K562 (cell line): ENCODE measurements at regions not wholly inside any gene's neighbourhood (a gene's known extent, or its start where the extent isn't known, plus 50 kb on each side); places are given as distances from the start of the nearest gene placed in this dataset.

ENCODE experiments used
- ATAC-seq: fragments of 200-7000 bp; cut with Tn5 transposase; 3 replicates; pipeline ENCODE4 v1.9.1; 2020; ENCODE audit warnings: moderate library complexity
- BruUV-seq: library from RNA; stranded (reverse); fragments of 400-500 nt; replicated peaks from 2 replicates; lab custom pipeline; 2021; lab: Mats Ljungman, UMichigan
- CTCF ChIA-PET: fragments of 300-600 bp; formaldehyde crosslinking; extraction: SDS; loops from one replicate; lab custom pipeline; 2021; ENCODE audit warnings: low intra/inter-chr PET ratio; lab: Yijun Ruan, JAX
- POLR2A ChIA-PET: fragments of 300-600, 350-650 bp; sonication (Branson Sonifier 250); formaldehyde crosslinking; extraction: SDS; loops from one replicate; lab custom pipeline; 2021; ENCODE audit warnings: antibody characterized with exemption, inconsistent platforms; lab: Yijun Ruan, JAX
- DNase-seq, 4 experiments: peaks; one replicate each; pipeline versions ENCODE4 v3.0.0 to v3.0.0-alpha.2; 2011 to 2018; ENCODE audit warnings: low spot score in 3 of 4, mixed read lengths in 3 of 4; ENCODE audit errors: extremely low read depth in 1 of 4
- FAIRE-seq: peaks from 2 replicates; lab custom pipeline; 2011; peaks lifted over from hg19 to GRCh38; lab: Jason Lieb, UNC
- H2AFZ ChIP-seq: 2 replicates; pipeline ENCODE4 v1.6.0; 2011; ENCODE audit warnings: low read depth, low read length, control low read depth, inconsistent platforms
- H3K27ac ChIP-seq: fragments of 200-600 bp; 3 replicates; pipeline ENCODE4 v1.8.0; 2011; ENCODE audit warnings: low read depth, mild to moderate bottlenecking, control low read depth, inconsistent platforms, low read length, moderate library complexity, mixed read lengths; ENCODE audit errors: extremely low read depth
- H3K27me3 ChIP-seq, 2 experiments: fragments of 300-600 bp in 1 of 2; 2 replicates in 1 of 2; 3 replicates in 1 of 2; pipeline versions ENCODE4 v1.6.0 to v1.8.0; 2011; ENCODE audit warnings: inconsistent platforms in 2 of 2, low read length in 2 of 2, mild to moderate bottlenecking in 1 of 2, mixed read lengths in 1 of 2, moderate library complexity in 1 of 2; ENCODE audit not compliant: control insufficient read depth in 2 of 2, insufficient read depth in 2 of 2
- H3K36me3 ChIP-seq: fragments of 300-600 bp; 3 replicates; pipeline ENCODE4 v1.8.0; 2011; ENCODE audit warnings: mild to moderate bottlenecking, low read length, inconsistent platforms; ENCODE audit not compliant: control insufficient read depth, insufficient read depth
- H3K4me1 ChIP-seq, 2 experiments: fragments of 200-600 bp in 1 of 2; replicated peaks in 1 of 2; 2 replicates in 1 of 2; 3 replicates in 1 of 2; pipeline versions ENCODE4 v1.5.1 to v1.8.0; 2011; ENCODE audit warnings: inconsistent platforms in 2 of 2, low read length in 2 of 2, mild to moderate bottlenecking in 1 of 2, mixed read lengths in 1 of 2, moderate library complexity in 1 of 2; ENCODE audit not compliant: control insufficient read depth in 2 of 2, insufficient read depth in 2 of 2
- H3K4me2 ChIP-seq: 2 replicates; pipeline ENCODE4 v1.6.1; 2011; ENCODE audit warnings: low read length, control low read depth, inconsistent platforms, mixed read lengths; ENCODE audit not compliant: insufficient read depth
- H3K4me3 ChIP-seq: fragments of 200-600 bp; sonication (generic), shearing (Covaris generic); 2 replicates; pipeline ENCODE4 v1.5.1; 2016; ENCODE audit warnings: control low read depth, inconsistent platforms
- H3K79me2 ChIP-seq: fragments of 200-600 bp; 3 replicates; pipeline ENCODE4 v1.8.0; 2011; ENCODE audit warnings: low read length, inconsistent platforms; ENCODE audit not compliant: control insufficient read depth, insufficient read depth
- H3K9ac ChIP-seq, 2 experiments: 2 replicates each; pipeline versions ENCODE4 v1.6.0 to v1.6.1; 2011; ENCODE audit warnings: low read depth in 2 of 2, low read length in 2 of 2, control low read depth in 1 of 2, inconsistent platforms in 1 of 2, mild to moderate bottlenecking in 1 of 2, mixed read lengths in 1 of 2; ENCODE audit not compliant: insufficient read depth in 1 of 2
- H3K9me1 ChIP-seq: one replicate; pipeline ENCODE4 v1.6.0; 2011; ENCODE audit warnings: inconsistent platforms, mild to moderate bottlenecking, low read length, moderate library complexity; ENCODE audit not compliant: control insufficient read depth, insufficient read depth
- H3K9me3 ChIP-seq: replicated peaks from 2 replicates; pipeline ENCODE4 v1.5.1; 2011; ENCODE audit warnings: low read depth, low read length, inconsistent platforms; ENCODE audit not compliant: control insufficient read depth, insufficient read depth
- H4K20me1 ChIP-seq: replicated peaks from 2 replicates; pipeline ENCODE4 v1.6.1; 2011; ENCODE audit warnings: low read length, inconsistent platforms, mixed read lengths; ENCODE audit not compliant: control insufficient read depth, insufficient read depth
- E2F1 ChIP-seq: sonication (generic); formaldehyde crosslinking; IDR thresholded peaks from 2 replicates; pipeline ENCODE4 v1.8.1; 2023; ENCODE audit warnings: mild to moderate bottlenecking, missing genetic modification reagents, moderate library complexity
- NFIX ChIP-seq: fragments of 250-450 bp; sonication (Bioruptor Pico); IDR thresholded peaks from 2 replicates; pipeline ENCODE4 v1.4.0; 2020; ENCODE audit warnings: low read depth, mild to moderate bottlenecking, moderate library complexity
- ZNF146 ChIP-seq: IDR thresholded peaks from one replicate; pipeline ENCODE4 v1.6.1; 2018; ENCODE audit warnings: missing compliant biosample characterization; ENCODE audit not compliant: unreplicated experiment
- WGBS: fragments of 100-300 bp; shearing (Covaris generic); methylation state at CpG from one replicate; pipeline ENCODE4 v1.1.6; 2016; ENCODE audit warnings: low coverage, mixed read lengths; ENCODE audit not compliant: insufficient coverage; ENCODE audit errors: missing lambda C conversion rate; 5-methylcytosine and 5-hydroxymethylcytosine counted together
- in situ Hi-C: fragments of 300-500 bp; cut with MboI; formaldehyde crosslinking; loops from 4 replicates; pipeline ENCODE4 v1.15.0; 2018; ENCODE audit warnings: inconsistent platforms, mixed read lengths
- intact Hi-C: fragments of 100-400 bp; cut with micrococcal nuclease; formaldehyde crosslinking; loops from 2 replicates; pipeline ENCODE4 v1.14.2; 2022
- TF ChIP-seq, protein P1 (sequence below), 2 experiments: fragments of 150-350 bp in 1 of 2; IDR thresholded peaks; 2 replicates each; pipeline ENCODE4 v1.6.1; 2012 to 2016; ENCODE audit warnings: low read depth in 2 of 2, low read length in 2 of 2, mild to moderate bottlenecking in 1 of 2, moderate library complexity in 1 of 2
- TF ChIP-seq, protein P2 (sequence below): fragments of 250-450 bp; sonication (Bioruptor Pico); IDR thresholded peaks from 2 replicates; pipeline ENCODE4 v1.4.0; 2020; ENCODE audit warnings: borderline replicate concordance

GRCh38 chr11:127383026-127383425 lies 382.5 kb upstream of the KIRREL3 start (continued):
- TF ChIP-seq, protein P1, sequence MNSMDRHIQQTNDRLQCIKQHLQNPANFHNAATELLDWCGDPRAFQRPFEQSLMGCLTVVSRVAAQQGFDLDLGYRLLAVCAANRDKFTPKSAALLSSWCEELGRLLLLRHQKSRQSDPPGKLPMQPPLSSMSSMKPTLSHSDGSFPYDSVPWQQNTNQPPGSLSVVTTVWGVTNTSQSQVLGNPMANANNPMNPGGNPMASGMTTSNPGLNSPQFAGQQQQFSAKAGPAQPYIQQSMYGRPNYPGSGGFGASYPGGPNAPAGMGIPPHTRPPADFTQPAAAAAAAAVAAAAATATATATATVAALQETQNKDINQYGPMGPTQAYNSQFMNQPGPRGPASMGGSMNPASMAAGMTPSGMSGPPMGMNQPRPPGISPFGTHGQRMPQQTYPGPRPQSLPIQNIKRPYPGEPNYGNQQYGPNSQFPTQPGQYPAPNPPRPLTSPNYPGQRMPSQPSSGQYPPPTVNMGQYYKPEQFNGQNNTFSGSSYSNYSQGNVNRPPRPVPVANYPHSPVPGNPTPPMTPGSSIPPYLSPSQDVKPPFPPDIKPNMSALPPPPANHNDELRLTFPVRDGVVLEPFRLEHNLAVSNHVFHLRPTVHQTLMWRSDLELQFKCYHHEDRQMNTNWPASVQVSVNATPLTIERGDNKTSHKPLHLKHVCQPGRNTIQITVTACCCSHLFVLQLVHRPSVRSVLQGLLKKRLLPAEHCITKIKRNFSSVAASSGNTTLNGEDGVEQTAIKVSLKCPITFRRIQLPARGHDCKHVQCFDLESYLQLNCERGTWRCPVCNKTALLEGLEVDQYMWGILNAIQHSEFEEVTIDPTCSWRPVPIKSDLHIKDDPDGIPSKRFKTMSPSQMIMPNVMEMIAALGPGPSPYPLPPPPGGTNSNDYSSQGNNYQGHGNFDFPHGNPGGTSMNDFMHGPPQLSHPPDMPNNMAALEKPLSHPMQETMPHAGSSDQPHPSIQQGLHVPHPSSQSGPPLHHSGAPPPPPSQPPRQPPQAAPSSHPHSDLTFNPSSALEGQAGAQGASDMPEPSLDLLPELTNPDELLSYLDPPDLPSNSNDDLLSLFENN (IDR thresholded peaks at IDR 0.05; ENCODE audit: low read depth in 2 of 2, low read length in 2 of 2), result no peak

- in situ Hi-C loops (no loop called here), intact Hi-C loops (no loop called here)
- Histone ChIP-seq H3K4me1 (no peaks in the 10 kb centered on the region), H3K27ac (no peak overlapping the region), H3K4me2 (no peak overlapping the region), H3K9ac (no peak overlapping the region), H2AFZ (no peak overlapping the region), H3K4me3 (no peak overlapping the region), H3K9me3 (no peaks in the 10 kb centered on the region), H4K20me1 (no peaks in the 10 kb centered on the region), H3K9me1 (no peaks in the 10 kb centered on the region), H3K79me2 (no peaks in the 10 kb centered on the region), H3K36me3 (no peaks in the 10 kb centered on the region), H3K27me3 (no peaks in the 10 kb centered on the region)
- DNase-seq, result no peak
- ChIA-PET CTCF (no interaction called here), POLR2A (no interaction called here)
- BruUV-seq, result no TSS peak
- FAIRE-seq, result no peak
- WGBS, result 4% methylated on average over 3 of the region's 3 CpGs
- ATAC-seq, result no peak
- TF ChIP-seq, protein P2, sequence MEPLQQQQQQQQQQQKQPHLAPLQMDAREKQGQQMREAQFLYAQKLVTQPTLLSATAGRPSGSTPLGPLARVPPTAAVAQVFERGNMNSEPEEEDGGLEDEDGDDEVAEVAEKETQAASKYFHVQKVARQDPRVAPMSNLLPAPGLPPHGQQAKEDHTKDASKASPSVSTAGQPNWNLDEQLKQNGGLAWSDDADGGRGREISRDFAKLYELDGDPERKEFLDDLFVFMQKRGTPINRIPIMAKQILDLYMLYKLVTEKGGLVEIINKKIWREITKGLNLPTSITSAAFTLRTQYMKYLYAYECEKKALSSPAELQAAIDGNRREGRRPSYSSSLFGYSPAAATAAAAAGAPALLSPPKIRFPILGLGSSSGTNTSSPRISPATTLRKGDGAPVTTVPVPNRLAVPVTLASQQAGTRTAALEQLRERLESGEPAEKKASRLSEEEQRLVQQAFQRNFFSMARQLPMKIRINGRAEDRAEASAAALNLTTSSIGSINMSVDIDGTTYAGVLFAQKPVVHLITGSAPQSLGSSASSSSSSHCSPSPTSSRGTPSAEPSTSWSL (CRISPR knock-in tag), result no peak
- TF ChIP-seq NFIX (CRISPR knock-in tag) (no peak), ZNF146 (CRISPR knock-in tag) (no peak), E2F1 (CRISPR knock-in tag) (no peak)
Measured at GRCh38 chr11:127381247-127381646, 380.7 kb upstream of the KIRREL3 start.
